ENCODE measurements at regions not wholly inside any gene's neighbourhood (a gene's known extent, or its start where the extent isn't known, plus 50 kb on each side); places are given as distances from the start of the nearest gene placed in this dataset.
A peak's percentile ranks its signal among the peaks of the same experiment; 100 is the strongest.

GRCh38 chr17:65320820-65321219 is 183.7 kb downstream of the RGS9 start:
- H3K36me3 ChIP-seq (ENCODE audit: control insufficient read depth, insufficient read depth, low read length), result no peaks in the 10 kb centered on the region
- H3K9me3 ChIP-seq (ENCODE audit: control insufficient read depth, insufficient read depth, low read length), result no peaks in the 10 kb centered on the region
- H3K9me3 Mint-ChIP-seq, result no peaks in the 10 kb centered on the region
- H3K4me1 Mint-ChIP-seq, result no peaks in the 10 kb centered on the region
- no peak overlapping the region for H3K27ac ChIP-seq (ENCODE audit: low read length)
- no peak overlapping the region for H3K4me3 ChIP-seq (ENCODE audit: low read length)
- no peak overlapping the region for H3K4me3 Mint-ChIP-seq
- ATAC-seq (no peak), DNase-seq (no peak)
- no peaks in the 10 kb centered on the region for H3K36me3 Mint-ChIP-seq
- H3K27me3 ChIP-seq (ENCODE audit: control insufficient read depth, insufficient read depth, low read length), result no peaks in the 10 kb centered on the region
- H3K27me3 Mint-ChIP-seq (ENCODE audit: low read depth in 2 of 2), result peaks cover 11 to 29% of the 10 kb centered on the region in 2 donors
- 84% methylated on average over 5 of the region's 5 CpGs for WGBS (ENCODE audit: insufficient coverage)
- no peaks in the 10 kb centered on the region for H3K4me1 ChIP-seq (ENCODE audit: control insufficient read depth, insufficient read depth, low read length)
- TF ChIP-seq, protein P1, sequence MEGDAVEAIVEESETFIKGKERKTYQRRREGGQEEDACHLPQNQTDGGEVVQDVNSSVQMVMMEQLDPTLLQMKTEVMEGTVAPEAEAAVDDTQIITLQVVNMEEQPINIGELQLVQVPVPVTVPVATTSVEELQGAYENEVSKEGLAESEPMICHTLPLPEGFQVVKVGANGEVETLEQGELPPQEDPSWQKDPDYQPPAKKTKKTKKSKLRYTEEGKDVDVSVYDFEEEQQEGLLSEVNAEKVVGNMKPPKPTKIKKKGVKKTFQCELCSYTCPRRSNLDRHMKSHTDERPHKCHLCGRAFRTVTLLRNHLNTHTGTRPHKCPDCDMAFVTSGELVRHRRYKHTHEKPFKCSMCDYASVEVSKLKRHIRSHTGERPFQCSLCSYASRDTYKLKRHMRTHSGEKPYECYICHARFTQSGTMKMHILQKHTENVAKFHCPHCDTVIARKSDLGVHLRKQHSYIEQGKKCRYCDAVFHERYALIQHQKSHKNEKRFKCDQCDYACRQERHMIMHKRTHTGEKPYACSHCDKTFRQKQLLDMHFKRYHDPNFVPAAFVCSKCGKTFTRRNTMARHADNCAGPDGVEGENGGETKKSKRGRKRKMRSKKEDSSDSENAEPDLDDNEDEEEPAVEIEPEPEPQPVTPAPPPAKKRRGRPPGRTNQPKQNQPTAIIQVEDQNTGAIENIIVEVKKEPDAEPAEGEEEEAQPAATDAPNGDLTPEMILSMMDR (IDR thresholded peaks at IDR 0.05), result no peak
- no peak overlapping the region for H3K27ac Mint-ChIP-seq
- intact Hi-C loops (cut with micrococcal nuclease), result no loop called here

DNA sequence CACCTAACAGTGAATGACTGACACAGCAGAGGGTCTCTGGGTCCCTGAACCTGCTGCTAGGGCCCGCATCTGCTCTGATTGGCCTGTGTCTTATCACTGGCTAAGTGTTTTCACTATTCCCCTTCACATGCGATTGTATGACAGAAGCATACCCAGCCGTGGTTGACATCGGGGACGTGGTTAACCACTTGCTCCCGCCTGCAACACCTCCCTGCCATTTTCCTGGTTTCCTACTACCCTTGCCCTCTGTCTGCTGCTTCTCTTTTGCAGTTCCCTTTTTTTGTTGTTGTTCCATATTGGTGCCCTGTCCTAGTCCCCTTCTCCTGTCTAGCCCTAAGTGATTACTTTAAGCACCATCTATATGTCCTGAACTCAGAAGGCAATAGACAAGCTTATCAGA is 177.0 kb downstream of the RGS9 start:
- no peak overlapping the region for H3K4me3 ChIP-seq (ENCODE audit: low read length)
- H3K27me3 ChIP-seq (ENCODE audit: control insufficient read depth, insufficient read depth, low read length), result peaks cover 9% of the 10 kb centered on the region
- no peaks in the 10 kb centered on the region for H3K36me3 Mint-ChIP-seq
- no peaks in the 10 kb centered on the region for H3K36me3 ChIP-seq (ENCODE audit: control insufficient read depth, insufficient read depth, low read length)
- DNase-seq, result no peak
- H3K4me3 Mint-ChIP-seq, result no peak overlapping the region
- no peak overlapping the region for H3K27ac Mint-ChIP-seq
- intact Hi-C loops (cut with micrococcal nuclease), result no loop called here
- TF ChIP-seq, protein P1 (IDR thresholded peaks at IDR 0.05), result no peak
- no peaks in the 10 kb centered on the region for H3K9me3 Mint-ChIP-seq
- ATAC-seq, result peak in 1 of 3 donors; percentile 20
- peaks cover 25 to 62% of the 10 kb centered on the region in 2 donors for H3K27me3 Mint-ChIP-seq (ENCODE audit: low read depth in 2 of 2)
- no peaks in the 10 kb centered on the region for H3K9me3 ChIP-seq (ENCODE audit: control insufficient read depth, insufficient read depth, low read length)
- H3K4me1 Mint-ChIP-seq, result peaks cover 8% of the 10 kb centered on the region in 2 donors
- H3K27ac ChIP-seq (ENCODE audit: low read length), result no peak overlapping the region
- H3K4me1 ChIP-seq (ENCODE audit: control insufficient read depth, insufficient read depth, low read length), result peaks cover 5% of the 10 kb centered on the region
- 9% methylated on average over 6 of the region's 6 CpGs for WGBS (ENCODE audit: insufficient coverage)

- Histone ChIP-seq H3K36me3 (ENCODE audit: control insufficient read depth, insufficient read depth, low read length) (no peaks in the 10 kb centered on the region), H3K27ac (ENCODE audit: low read length) (no peak overlapping the region), H3K4me1 (ENCODE audit: control insufficient read depth, insufficient read depth, low read length) (peaks cover 5% of the 10 kb centered on the region), H3K4me3 (ENCODE audit: low read length) (no peak overlapping the region), H3K27me3 (ENCODE audit: control insufficient read depth, insufficient read depth, low read length) (peaks cover 10% of the 10 kb centered on the region), H3K9me3 (ENCODE audit: control insufficient read depth, insufficient read depth, low read length) (no peaks in the 10 kb centered on the region)
- Mint-ChIP-seq H3K27ac (no peak overlapping the region), H3K4me3 (no peak overlapping the region), H3K4me1 (peaks cover 8% of the 10 kb centered on the region in 2 donors), H3K27me3 (ENCODE audit: low read depth in 2 of 2) (peaks cover 25 to 66% of the 10 kb centered on the region in 2 donors), H3K9me3 (no peaks in the 10 kb centered on the region), H3K36me3 (no peaks in the 10 kb centered on the region)
- DNase-seq, result no peak
- 42% methylated on average over 5 of the region's 6 CpGs for WGBS (ENCODE audit: insufficient coverage)
- TF ChIP-seq, protein P1 (IDR thresholded peaks at IDR 0.05), result no peak
- intact Hi-C loops (cut with micrococcal nuclease), result no loop called here
- ATAC-seq, result no peak
Measured at GRCh38 chr17:65312718-65313377, 175.7 kb downstream of the RGS9 start.

DNA sequence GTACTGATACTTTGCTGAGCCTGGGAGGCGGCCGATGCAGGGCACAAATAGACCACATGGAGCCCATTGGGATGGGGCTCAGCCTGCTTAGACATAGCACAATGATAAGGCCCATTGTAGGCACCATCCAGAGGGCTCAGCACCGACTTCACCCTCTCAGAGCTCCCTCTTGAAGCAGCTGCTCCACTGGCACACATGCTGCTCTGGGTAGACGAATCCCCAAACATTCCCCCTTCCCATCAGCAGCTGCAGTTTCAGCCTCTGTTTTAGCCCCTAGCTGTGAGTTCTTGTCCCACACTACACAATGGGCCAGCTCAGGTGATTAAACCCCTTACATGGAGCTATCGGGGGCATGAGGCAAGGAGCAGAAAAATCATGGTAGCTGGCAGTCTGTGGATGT is 174.1 kb downstream of the RGS9 start:
- peaks cover 27 to 52% of the 10 kb centered on the region in 2 donors for H3K27me3 Mint-ChIP-seq (ENCODE audit: low read depth in 2 of 2)
- TF ChIP-seq, protein P1 (IDR thresholded peaks at IDR 0.05), result no peak
- intact Hi-C loops (cut with micrococcal nuclease), result no loop called here

More for the DNA sequence above, 174.1 kb downstream of the RGS9 start:
- H3K4me3 ChIP-seq (ENCODE audit: low read length), result no peak overlapping the region
- peaks cover 5% of the 10 kb centered on the region for H3K4me1 ChIP-seq (ENCODE audit: control insufficient read depth, insufficient read depth, low read length)
- H3K9me3 ChIP-seq (ENCODE audit: control insufficient read depth, insufficient read depth, low read length), result no peaks in the 10 kb centered on the region
- no peak for DNase-seq
- no peak overlapping the region for H3K27ac Mint-ChIP-seq
- peaks cover 8% of the 10 kb centered on the region in 2 donors for H3K4me1 Mint-ChIP-seq
- H3K9me3 Mint-ChIP-seq, result no peaks in the 10 kb centered on the region
- H3K27ac ChIP-seq (ENCODE audit: low read length), result no peak overlapping the region
- peaks cover 10% of the 10 kb centered on the region for H3K27me3 ChIP-seq (ENCODE audit: control insufficient read depth, insufficient read depth, low read length)
- no peak for ATAC-seq
- no peak overlapping the region for H3K4me3 Mint-ChIP-seq
- no peaks in the 10 kb centered on the region for H3K36me3 ChIP-seq (ENCODE audit: control insufficient read depth, insufficient read depth, low read length)
- H3K36me3 Mint-ChIP-seq, result no peaks in the 10 kb centered on the region
- 85% methylated on average over 5 of the region's 5 CpGs for WGBS (ENCODE audit: insufficient coverage)

Measured in natural killer cell (primary cell).